ENCODE measurements at regions not wholly inside any gene's neighbourhood (a gene's known extent, or its start where the extent isn't known, plus 50 kb on each side); places are given as distances from the start of the nearest gene placed in this dataset.
"Not testable (repeated sequence)": the region's sequence is repeated elsewhere in the genome, so short reads cannot be mapped to it uniquely, and the experiment has no call there.

DNA sequence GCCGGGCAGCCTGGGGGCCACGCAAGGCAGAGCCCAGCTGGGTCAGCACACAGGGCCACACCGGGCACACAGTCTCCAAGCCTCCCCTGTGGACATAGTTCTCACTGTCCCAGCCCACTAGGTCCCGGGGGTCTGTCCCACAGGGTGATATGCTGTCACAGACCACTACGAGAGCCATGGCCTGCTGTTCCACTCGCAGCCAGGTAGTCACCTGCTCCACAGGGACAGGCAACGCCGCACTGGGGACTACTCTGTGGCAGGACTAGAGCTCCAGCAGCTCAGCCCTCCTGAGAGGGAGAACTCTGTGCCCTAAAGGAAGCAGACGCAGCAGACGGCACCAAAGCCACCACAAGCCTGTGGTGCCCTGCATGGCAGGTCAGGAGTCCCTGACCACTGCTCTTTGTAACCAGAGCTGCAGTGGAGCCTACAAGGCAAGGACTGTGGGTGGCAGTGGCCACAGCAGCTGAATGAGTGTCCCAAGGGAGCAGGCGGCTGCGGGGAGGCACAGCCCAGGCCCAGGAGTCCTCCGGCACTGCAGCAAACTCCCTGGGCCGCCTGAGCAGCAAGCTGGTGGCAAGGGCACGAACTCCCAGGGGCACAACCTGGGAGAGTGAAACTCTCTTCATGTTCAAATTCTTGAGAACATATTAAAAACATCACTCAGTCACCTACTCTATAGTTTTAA is 171.2 kb upstream of the GRK3 start:
- TF ChIP-seq ZFX (IDR thresholded peaks at IDR 0.05; ENCODE audit: borderline replicate concordance) = no peak
- TF ChIP-seq CTCF (IDR thresholded peaks at IDR 0.05) = no peak
- H3K27ac ChIP-seq = no peak overlapping the region

GRCh38 chr22:25395468-25395867 is 169.0 kb upstream of the GRK3 start:
- no peak for TF ChIP-seq CTCF (IDR thresholded peaks at IDR 0.05)
- TF ChIP-seq ZFX (IDR thresholded peaks at IDR 0.05; ENCODE audit: borderline replicate concordance) = no peak
- no peak overlapping the region for H3K27ac ChIP-seq

DNA sequence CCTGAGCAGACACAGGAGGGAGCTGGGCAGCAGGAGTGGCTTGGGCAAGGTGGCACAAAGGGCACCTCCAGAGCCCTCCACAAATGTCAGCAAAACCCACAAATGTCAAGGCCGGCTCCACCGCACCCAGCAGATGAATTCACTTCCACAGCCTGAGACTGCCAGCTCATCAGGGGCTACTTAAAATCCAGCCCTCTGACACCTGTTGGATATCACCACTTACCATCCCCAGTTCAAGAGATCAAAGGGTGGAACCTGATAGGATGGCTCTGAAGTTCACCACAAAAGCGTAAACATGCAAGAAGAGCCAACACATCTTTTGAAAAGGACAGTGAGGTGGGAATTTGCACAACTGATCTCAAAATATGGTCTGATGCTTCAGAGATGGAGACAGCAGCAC is 168.6 kb upstream of the GRK3 start:
- no peak overlapping the region for H3K27ac ChIP-seq
- TF ChIP-seq ZFX (IDR thresholded peaks at IDR 0.05; ENCODE audit: borderline replicate concordance) = no peak
- no peak for TF ChIP-seq CTCF (IDR thresholded peaks at IDR 0.05)

DNA sequence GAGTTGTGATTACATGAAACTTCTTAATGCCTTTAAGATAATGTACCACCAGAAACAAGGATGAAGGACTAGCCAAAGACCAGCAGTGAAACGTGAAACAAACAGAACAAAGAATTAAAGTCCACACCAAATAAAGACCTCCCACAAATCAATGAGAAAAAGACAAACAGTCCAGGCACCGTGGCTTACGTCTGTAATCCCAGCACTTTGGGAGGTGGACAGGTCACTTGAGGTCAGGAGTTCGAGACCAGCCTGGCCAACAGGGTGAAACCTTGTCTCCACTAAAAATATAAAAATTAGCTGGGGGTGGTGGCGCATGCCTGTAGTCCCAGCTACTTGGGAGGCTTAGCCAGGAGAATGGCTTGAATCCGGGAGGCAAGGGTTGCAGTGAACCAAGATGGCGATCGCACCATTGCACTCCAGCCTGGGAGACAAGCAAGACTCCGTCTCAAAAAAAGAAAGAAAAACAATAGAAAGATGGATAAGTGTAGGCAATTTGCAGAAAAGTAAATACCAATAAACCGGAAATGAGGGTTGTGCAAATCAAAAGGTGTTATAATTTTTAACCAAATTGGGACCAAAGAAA is 167.8 kb upstream of the GRK3 start:
- no peak overlapping the region for H3K27ac ChIP-seq

DNA sequence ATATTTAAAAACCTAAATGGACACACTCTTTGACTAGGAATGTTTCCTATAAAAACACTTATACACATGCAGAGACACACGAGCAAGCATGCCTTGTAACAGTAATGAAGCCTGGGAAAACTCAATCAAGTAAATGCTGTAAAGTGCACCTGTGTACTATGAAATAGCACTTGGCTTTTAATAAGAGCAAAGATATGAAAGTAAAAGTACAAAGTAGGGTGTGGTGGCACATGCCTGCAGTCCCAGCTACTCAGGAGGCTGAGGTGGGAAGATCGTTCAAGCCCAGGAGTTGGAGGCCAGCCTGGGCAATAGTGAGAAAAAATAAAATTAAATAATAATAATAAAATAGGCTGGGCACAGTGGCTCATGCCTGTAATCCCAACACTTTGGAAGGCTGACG is 166.9 kb upstream of the GRK3 start:
- TF ChIP-seq ZFX (IDR thresholded peaks at IDR 0.05; ENCODE audit: borderline replicate concordance) (no peak), CTCF (IDR thresholded peaks at IDR 0.05) (no peak)
- H3K27ac ChIP-seq = no peak overlapping the region

More for the DNA sequence above, 167.8 kb upstream of the GRK3 start:
- TF ChIP-seq CTCF (IDR thresholded peaks at IDR 0.05) = no peak
- no peak for TF ChIP-seq ZFX (IDR thresholded peaks at IDR 0.05; ENCODE audit: borderline replicate concordance)

DNA sequence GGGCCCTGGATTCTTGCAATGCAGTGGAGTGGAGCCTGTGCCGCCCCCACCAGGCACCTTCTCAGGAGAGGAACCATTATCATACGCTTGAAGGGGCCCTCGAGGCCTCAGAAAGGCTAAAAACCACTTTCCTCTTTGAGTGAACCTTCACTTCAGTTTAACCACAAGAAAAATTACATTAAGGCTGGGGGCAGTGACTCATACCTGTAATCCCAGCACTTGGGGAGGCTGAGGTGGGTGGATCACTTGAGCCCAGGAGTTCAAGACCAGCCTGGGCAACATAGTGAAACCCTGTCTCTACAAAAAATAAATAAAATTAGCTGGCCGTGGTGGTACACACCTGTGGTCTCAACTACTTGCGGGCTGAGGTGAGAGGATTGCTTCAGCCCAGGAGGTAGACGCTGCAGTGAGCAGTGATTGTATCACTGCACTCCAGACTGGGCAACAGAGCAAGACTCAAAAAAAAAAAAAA is 165.8 kb upstream of the GRK3 start:
- H3K27ac ChIP-seq = not testable (repeated sequence)

- H3K27ac ChIP-seq = no peak overlapping the region
- TF ChIP-seq ZFX (IDR thresholded peaks at IDR 0.05; ENCODE audit: borderline replicate concordance) = no peak
- no peak for TF ChIP-seq CTCF (IDR thresholded peaks at IDR 0.05)
Observed at GRCh38 chr22:25399649-25400151, 164.8 kb upstream of the GRK3 start.

Measured in 22Rv1 (cell line).